Astrocyte of the spinal cord (primary cell): ENCODE measurements at regions not wholly inside any gene's neighbourhood (a gene's known extent, or its start where the extent isn't known, plus 50 kb on each side); places are given as distances from the start of the nearest gene placed in this dataset.

Source experiments
- DNase-seq: peaks from one replicate; pipeline ENCODE4 v3.0.0; 2011; ENCODE audit warnings: low read depth, low spot score
- H3K4me3 ChIP-seq: 2 replicates; pipeline ENCODE4 v1.5.1; 2011; ENCODE audit warnings: low read depth, mild to moderate bottlenecking, low read length, moderate library complexity
- CTCF ChIP-seq: IDR thresholded peaks from 2 replicates; pipeline ENCODE4 v1.5.1; 2012; ENCODE audit warnings: low read depth, mild to moderate bottlenecking, low read length, inconsistent platforms
- in situ Hi-C: cut with HindIII; loops from 2 replicates; pipeline ENCODE4 v1.10.0; 2017; ENCODE audit warnings: low sequenced_read_pairs

- in situ Hi-C loops = no loop called here
- TF ChIP-seq CTCF = no peak
- no peak for DNase-seq
- H3K4me3 ChIP-seq = no peak overlapping the region
Measured at GRCh38 chr18:28458751-28459150, 281.8 kb upstream of the CDH2 start.

- in situ Hi-C loops = no loop called here
Measured at GRCh38 chr18:28457784-28458183, 280.9 kb upstream of the CDH2 start.

GRCh38 chr18:28455971-28456370 lies 279.0 kb upstream of the CDH2 start:
- no peak overlapping the region for H3K4me3 ChIP-seq
- TF ChIP-seq CTCF = no peak
- DNase-seq = no peak
- in situ Hi-C loops = no loop called here

More at GRCh38 chr18:28457784-28458183, 280.9 kb upstream of the CDH2 start:
- no peak for DNase-seq
- no peak for TF ChIP-seq CTCF
- H3K4me3 ChIP-seq = no peak overlapping the region

- in situ Hi-C loops = no loop called here
- no peak for DNase-seq
- H3K4me3 ChIP-seq = no peak overlapping the region
- no peak for TF ChIP-seq CTCF
Measured at GRCh38 chr18:28439870-28440269, 262.9 kb upstream of the CDH2 start.

- no peak for TF ChIP-seq CTCF
- H3K4me3 ChIP-seq = no peak overlapping the region
- DNase-seq = no peak
- in situ Hi-C loops = no loop called here
Measured at GRCh38 chr18:28438381-28438780, 261.5 kb upstream of the CDH2 start.

GRCh38 chr18:28432339-28432738 lies 255.4 kb upstream of the CDH2 start:
- DNase-seq = no peak
- no peak overlapping the region for H3K4me3 ChIP-seq
- in situ Hi-C loops = no loop called here
- no peak for TF ChIP-seq CTCF

GRCh38 chr18:28425886-28426285 lies 249.0 kb upstream of the CDH2 start:
- no peak overlapping the region for H3K4me3 ChIP-seq
- DNase-seq = no peak
- no peak for TF ChIP-seq CTCF
- in situ Hi-C loops = no loop called here
